K562 (cell line): ENCODE measurements at regions not wholly inside any gene's neighbourhood (a gene's known extent, or its start where the extent isn't known, plus 50 kb on each side); places are given as distances from the start of the nearest gene placed in this dataset.

ENCODE experiments used
- ATAC-seq: fragments of 200-7000 bp; cut with Tn5 transposase; 3 replicates; pipeline ENCODE4 v1.9.1; 2020; ENCODE audit warnings: moderate library complexity
- BruUV-seq: library from RNA; stranded (reverse); fragments of 400-500 nt; replicated peaks from 2 replicates; lab custom pipeline; 2021; lab: Mats Ljungman, UMichigan
- CTCF ChIA-PET: fragments of 300-600 bp; formaldehyde crosslinking; extraction: SDS; loops from one replicate; lab custom pipeline; 2021; ENCODE audit warnings: low intra/inter-chr PET ratio; lab: Yijun Ruan, JAX
- POLR2A ChIA-PET: fragments of 300-600, 350-650 bp; sonication (Branson Sonifier 250); formaldehyde crosslinking; extraction: SDS; loops from one replicate; lab custom pipeline; 2021; ENCODE audit warnings: antibody characterized with exemption, inconsistent platforms; lab: Yijun Ruan, JAX
- DNase-seq, 4 experiments: peaks; one replicate each; pipeline versions ENCODE4 v3.0.0 to v3.0.0-alpha.2; 2011 to 2018; ENCODE audit warnings: low spot score in 3 of 4, mixed read lengths in 3 of 4; ENCODE audit errors: extremely low read depth in 1 of 4
- FAIRE-seq: peaks from 2 replicates; lab custom pipeline; 2011; peaks lifted over from hg19 to GRCh38; lab: Jason Lieb, UNC
- H2AFZ ChIP-seq: 2 replicates; pipeline ENCODE4 v1.6.0; 2011; ENCODE audit warnings: low read depth, low read length, control low read depth, inconsistent platforms
- H3K27ac ChIP-seq: fragments of 200-600 bp; 3 replicates; pipeline ENCODE4 v1.8.0; 2011; ENCODE audit warnings: low read depth, mild to moderate bottlenecking, control low read depth, inconsistent platforms, low read length, moderate library complexity, mixed read lengths; ENCODE audit errors: extremely low read depth
- H3K27me3 ChIP-seq, 2 experiments: fragments of 300-600 bp in 1 of 2; 2 replicates in 1 of 2; 3 replicates in 1 of 2; pipeline versions ENCODE4 v1.6.0 to v1.8.0; 2011; ENCODE audit warnings: inconsistent platforms in 2 of 2, low read length in 2 of 2, mild to moderate bottlenecking in 1 of 2, mixed read lengths in 1 of 2, moderate library complexity in 1 of 2; ENCODE audit not compliant: control insufficient read depth in 2 of 2, insufficient read depth in 2 of 2
- H3K36me3 ChIP-seq: fragments of 300-600 bp; 3 replicates; pipeline ENCODE4 v1.8.0; 2011; ENCODE audit warnings: mild to moderate bottlenecking, low read length, inconsistent platforms; ENCODE audit not compliant: control insufficient read depth, insufficient read depth
- H3K4me1 ChIP-seq, 2 experiments: fragments of 200-600 bp in 1 of 2; replicated peaks in 1 of 2; 2 replicates in 1 of 2; 3 replicates in 1 of 2; pipeline versions ENCODE4 v1.5.1 to v1.8.0; 2011; ENCODE audit warnings: inconsistent platforms in 2 of 2, low read length in 2 of 2, mild to moderate bottlenecking in 1 of 2, mixed read lengths in 1 of 2, moderate library complexity in 1 of 2; ENCODE audit not compliant: control insufficient read depth in 2 of 2, insufficient read depth in 2 of 2
- H3K4me2 ChIP-seq: 2 replicates; pipeline ENCODE4 v1.6.1; 2011; ENCODE audit warnings: low read length, control low read depth, inconsistent platforms, mixed read lengths; ENCODE audit not compliant: insufficient read depth
- H3K4me3 ChIP-seq: fragments of 200-600 bp; sonication (generic), shearing (Covaris generic); 2 replicates; pipeline ENCODE4 v1.5.1; 2016; ENCODE audit warnings: control low read depth, inconsistent platforms
- H3K79me2 ChIP-seq: fragments of 200-600 bp; 3 replicates; pipeline ENCODE4 v1.8.0; 2011; ENCODE audit warnings: low read length, inconsistent platforms; ENCODE audit not compliant: control insufficient read depth, insufficient read depth
- H3K9ac ChIP-seq, 2 experiments: 2 replicates each; pipeline versions ENCODE4 v1.6.0 to v1.6.1; 2011; ENCODE audit warnings: low read depth in 2 of 2, low read length in 2 of 2, control low read depth in 1 of 2, inconsistent platforms in 1 of 2, mild to moderate bottlenecking in 1 of 2, mixed read lengths in 1 of 2; ENCODE audit not compliant: insufficient read depth in 1 of 2
- H3K9me1 ChIP-seq: one replicate; pipeline ENCODE4 v1.6.0; 2011; ENCODE audit warnings: inconsistent platforms, mild to moderate bottlenecking, low read length, moderate library complexity; ENCODE audit not compliant: control insufficient read depth, insufficient read depth
- H3K9me3 ChIP-seq: replicated peaks from 2 replicates; pipeline ENCODE4 v1.5.1; 2011; ENCODE audit warnings: low read depth, low read length, inconsistent platforms; ENCODE audit not compliant: control insufficient read depth, insufficient read depth
- H4K20me1 ChIP-seq: replicated peaks from 2 replicates; pipeline ENCODE4 v1.6.1; 2011; ENCODE audit warnings: low read length, inconsistent platforms, mixed read lengths; ENCODE audit not compliant: control insufficient read depth, insufficient read depth
- CBFB ChIP-seq: sonication (generic); formaldehyde crosslinking; IDR thresholded peaks from 2 replicates; pipeline ENCODE4 v1.4.0; 2020; ENCODE audit warnings: mild to moderate bottlenecking, missing genetic modification reagents
- CREB1 ChIP-seq, 2 experiments: sonication (generic) in 1 of 2; formaldehyde crosslinking in 1 of 2; IDR thresholded peaks; 2 replicates each; pipeline versions ENCODE4 v1.6.1 to v1.8.0; 2012 to 2022; ENCODE audit warnings: inconsistent platforms in 1 of 2, mild to moderate bottlenecking in 1 of 2, missing genetic modification reagents in 1 of 2, moderate library complexity in 1 of 2
- LARP7 ChIP-seq: fragments of 450-650 bp; IDR thresholded peaks from 2 replicates; pipeline ENCODE4 v1.6.1; 2016
- U2AF1 ChIP-seq: fragments of 200-400 bp; formaldehyde crosslinking; optimal IDR thresholded peaks from 2 replicates; pipeline ENCODE3; 2017; ENCODE audit warnings: mild to moderate bottlenecking, low read depth, low read length, moderate library complexity
- ZBTB17 ChIP-seq: fragments of 450-650 bp; formaldehyde crosslinking; IDR thresholded peaks from 2 replicates; pipeline ENCODE4 v1.4.0; 2020; ENCODE audit warnings: mild to moderate bottlenecking
- ZNF224 ChIP-seq: sonication (generic); formaldehyde crosslinking; IDR thresholded peaks from 2 replicates; pipeline ENCODE4 v1.8.0; 2022; ENCODE audit warnings: mild to moderate bottlenecking, missing genetic modification reagents
- in situ Hi-C: fragments of 300-500 bp; cut with MboI; formaldehyde crosslinking; loops from 4 replicates; pipeline ENCODE4 v1.15.0; 2018; ENCODE audit warnings: inconsistent platforms, mixed read lengths
- intact Hi-C: fragments of 100-400 bp; cut with micrococcal nuclease; formaldehyde crosslinking; loops from 2 replicates; pipeline ENCODE4 v1.14.2; 2022
- TF ChIP-seq, protein P1 (sequence below): fragments of 450-650 bp; formaldehyde crosslinking; IDR thresholded peaks from 2 replicates; pipeline ENCODE4 v1.4.0; 2020; ENCODE audit warnings: mild to moderate bottlenecking
- TF ChIP-seq, protein P2 (sequence below): fragments of 250-450 bp; sonication (Bioruptor Pico); IDR thresholded peaks from 2 replicates; pipeline ENCODE4 v1.8.0; 2022; ENCODE audit warnings: inconsistent platforms
- TF ChIP-seq, protein P3 (sequence below): IDR thresholded peaks from 2 replicates; pipeline ENCODE4 v1.6.1; 2011; ENCODE audit warnings: borderline replicate concordance, low read depth, mild to moderate bottlenecking, moderate library complexity, low read length; ENCODE audit not compliant: insufficient read depth, poor library complexity, severe bottlenecking
- TF ChIP-seq, protein P4 (sequence below), 2 experiments: fragments of 450-650 bp; conservative IDR thresholded peaks; 2 replicates each; pipeline ENCODE4 v1.6.1; 2017; ENCODE audit warnings: mild to moderate bottlenecking in 2 of 2, moderate library complexity in 2 of 2
- TF ChIP-seq, protein P5 (sequence below), 2 experiments: fragments of 250-450 bp in 1 of 2; fragments of 450-650 bp in 1 of 2; sonication (Bioruptor Pico) in 1 of 2; IDR thresholded peaks; 2 replicates each; pipeline versions ENCODE4 v1.6.1 to v1.8.0; 2016 to 2021; ENCODE audit warnings: mild to moderate bottlenecking in 2 of 2, moderate library complexity in 2 of 2, missing compliant biosample characterization in 1 of 2, missing genetic modification characterization in 1 of 2
- TF ChIP-seq, protein P6 (sequence below): sonication (generic); formaldehyde crosslinking; IDR thresholded peaks from 2 replicates; pipeline ENCODE4 v1.8.0; 2022; ENCODE audit warnings: missing genetic modification reagents, mild to moderate bottlenecking, borderline replicate concordance

DNA sequence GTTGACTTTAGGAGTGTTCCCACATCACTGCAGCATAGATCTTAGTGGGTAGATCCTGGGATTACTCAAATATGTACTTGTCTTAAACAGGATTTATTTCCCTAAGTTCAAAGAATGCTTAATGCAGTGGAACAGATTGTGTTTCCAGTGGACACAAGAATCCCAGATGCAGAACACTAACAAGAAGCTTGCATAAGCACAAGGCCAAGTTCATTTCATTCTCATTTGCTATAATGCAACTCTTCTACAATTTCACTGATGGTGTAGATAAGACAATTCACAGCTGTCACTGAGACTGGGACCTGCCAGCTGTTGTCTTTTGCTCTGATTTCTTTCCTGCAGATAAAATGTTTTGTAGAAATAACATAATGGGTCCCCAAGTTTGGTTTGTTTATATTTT lies 225.6 kb downstream of the NFKBIZ start:
- BruUV-seq: no TSS peak
- Histone ChIP-seq H3K36me3 (no peaks in the 10 kb centered on the region), H2AFZ (no peak overlapping the region), H3K9me3 (no peaks in the 10 kb centered on the region), H3K27me3 (no peaks in the 10 kb centered on the region), H3K4me3 (no peak overlapping the region), H4K20me1 (no peaks in the 10 kb centered on the region), H3K4me2 (no peak overlapping the region), H3K9ac (no peak overlapping the region), H3K9me1 (no peaks in the 10 kb centered on the region), H3K79me2 (no peaks in the 10 kb centered on the region), H3K4me1 (no peaks in the 10 kb centered on the region), H3K27ac (no peak overlapping the region)
- intact Hi-C loops: no loop called here
- in situ Hi-C loops: no loop called here
- ChIA-PET POLR2A (no interaction called here), CTCF (no interaction called here)
- DNase-seq (no peak), ATAC-seq (no peak), FAIRE-seq (no peak)
- TF ChIP-seq, protein P1, sequence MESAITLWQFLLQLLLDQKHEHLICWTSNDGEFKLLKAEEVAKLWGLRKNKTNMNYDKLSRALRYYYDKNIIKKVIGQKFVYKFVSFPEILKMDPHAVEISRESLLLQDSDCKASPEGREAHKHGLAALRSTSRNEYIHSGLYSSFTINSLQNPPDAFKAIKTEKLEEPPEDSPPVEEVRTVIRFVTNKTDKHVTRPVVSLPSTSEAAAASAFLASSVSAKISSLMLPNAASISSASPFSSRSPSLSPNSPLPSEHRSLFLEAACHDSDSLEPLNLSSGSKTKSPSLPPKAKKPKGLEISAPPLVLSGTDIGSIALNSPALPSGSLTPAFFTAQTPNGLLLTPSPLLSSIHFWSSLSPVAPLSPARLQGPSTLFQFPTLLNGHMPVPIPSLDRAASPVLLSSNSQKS: no peak
- TF ChIP-seq, protein P2, sequence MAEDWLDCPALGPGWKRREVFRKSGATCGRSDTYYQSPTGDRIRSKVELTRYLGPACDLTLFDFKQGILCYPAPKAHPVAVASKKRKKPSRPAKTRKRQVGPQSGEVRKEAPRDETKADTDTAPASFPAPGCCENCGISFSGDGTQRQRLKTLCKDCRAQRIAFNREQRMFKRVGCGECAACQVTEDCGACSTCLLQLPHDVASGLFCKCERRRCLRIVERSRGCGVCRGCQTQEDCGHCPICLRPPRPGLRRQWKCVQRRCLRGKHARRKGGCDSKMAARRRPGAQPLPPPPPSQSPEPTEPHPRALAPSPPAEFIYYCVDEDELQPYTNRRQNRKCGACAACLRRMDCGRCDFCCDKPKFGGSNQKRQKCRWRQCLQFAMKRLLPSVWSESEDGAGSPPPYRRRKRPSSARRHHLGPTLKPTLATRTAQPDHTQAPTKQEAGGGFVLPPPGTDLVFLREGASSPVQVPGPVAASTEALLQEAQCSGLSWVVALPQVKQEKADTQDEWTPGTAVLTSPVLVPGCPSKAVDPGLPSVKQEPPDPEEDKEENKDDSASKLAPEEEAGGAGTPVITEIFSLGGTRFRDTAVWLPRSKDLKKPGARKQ: no peak
- TF ChIP-seq, protein P3, sequence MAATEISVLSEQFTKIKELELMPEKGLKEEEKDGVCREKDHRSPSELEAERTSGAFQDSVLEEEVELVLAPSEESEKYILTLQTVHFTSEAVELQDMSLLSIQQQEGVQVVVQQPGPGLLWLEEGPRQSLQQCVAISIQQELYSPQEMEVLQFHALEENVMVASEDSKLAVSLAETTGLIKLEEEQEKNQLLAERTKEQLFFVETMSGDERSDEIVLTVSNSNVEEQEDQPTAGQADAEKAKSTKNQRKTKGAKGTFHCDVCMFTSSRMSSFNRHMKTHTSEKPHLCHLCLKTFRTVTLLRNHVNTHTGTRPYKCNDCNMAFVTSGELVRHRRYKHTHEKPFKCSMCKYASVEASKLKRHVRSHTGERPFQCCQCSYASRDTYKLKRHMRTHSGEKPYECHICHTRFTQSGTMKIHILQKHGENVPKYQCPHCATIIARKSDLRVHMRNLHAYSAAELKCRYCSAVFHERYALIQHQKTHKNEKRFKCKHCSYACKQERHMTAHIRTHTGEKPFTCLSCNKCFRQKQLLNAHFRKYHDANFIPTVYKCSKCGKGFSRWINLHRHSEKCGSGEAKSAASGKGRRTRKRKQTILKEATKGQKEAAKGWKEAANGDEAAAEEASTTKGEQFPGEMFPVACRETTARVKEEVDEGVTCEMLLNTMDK: no peak
- TF ChIP-seq, protein P4, sequence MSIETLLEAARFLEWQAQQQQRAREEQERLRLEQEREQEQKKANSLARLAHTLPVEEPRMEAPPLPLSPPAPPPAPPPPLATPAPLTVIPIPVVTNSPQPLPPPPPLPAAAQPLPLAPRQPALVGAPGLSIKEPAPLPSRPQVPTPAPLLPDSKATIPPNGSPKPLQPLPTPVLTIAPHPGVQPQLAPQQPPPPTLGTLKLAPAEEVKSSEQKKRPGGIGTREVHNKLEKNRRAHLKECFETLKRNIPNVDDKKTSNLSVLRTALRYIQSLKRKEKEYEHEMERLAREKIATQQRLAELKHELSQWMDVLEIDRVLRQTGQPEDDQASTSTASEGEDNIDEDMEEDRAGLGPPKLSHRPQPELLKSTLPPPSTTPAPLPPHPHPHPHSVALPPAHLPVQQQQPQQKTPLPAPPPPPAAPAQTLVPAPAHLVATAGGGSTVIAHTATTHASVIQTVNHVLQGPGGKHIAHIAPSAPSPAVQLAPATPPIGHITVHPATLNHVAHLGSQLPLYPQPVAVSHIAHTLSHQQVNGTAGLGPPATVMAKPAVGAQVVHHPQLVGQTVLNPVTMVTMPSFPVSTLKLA (conservative IDR thresholded peaks at IDR 0.05): no peak
- TF ChIP-seq U2AF1 (no peak), ZBTB17 (CRISPR knock-in tag) (no peak), ZNF224 (no peak), LARP7 (no peak), CREB1 (IDR thresholded peaks at IDR 0.05) (no peak), CREB1 (CRISPR knock-in tag; IDR thresholded peaks at IDR 0.05) (no peak), CBFB (no peak)
- TF ChIP-seq, protein P5, sequence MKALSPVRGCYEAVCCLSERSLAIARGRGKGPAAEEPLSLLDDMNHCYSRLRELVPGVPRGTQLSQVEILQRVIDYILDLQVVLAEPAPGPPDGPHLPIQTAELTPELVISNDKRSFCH (CRISPR knock-in tag; IDR thresholded peaks at IDR 0.05): no peak
- TF ChIP-seq, protein P5 (tag; IDR thresholded peaks at IDR 0.05): no peak
- TF ChIP-seq, protein P6, sequence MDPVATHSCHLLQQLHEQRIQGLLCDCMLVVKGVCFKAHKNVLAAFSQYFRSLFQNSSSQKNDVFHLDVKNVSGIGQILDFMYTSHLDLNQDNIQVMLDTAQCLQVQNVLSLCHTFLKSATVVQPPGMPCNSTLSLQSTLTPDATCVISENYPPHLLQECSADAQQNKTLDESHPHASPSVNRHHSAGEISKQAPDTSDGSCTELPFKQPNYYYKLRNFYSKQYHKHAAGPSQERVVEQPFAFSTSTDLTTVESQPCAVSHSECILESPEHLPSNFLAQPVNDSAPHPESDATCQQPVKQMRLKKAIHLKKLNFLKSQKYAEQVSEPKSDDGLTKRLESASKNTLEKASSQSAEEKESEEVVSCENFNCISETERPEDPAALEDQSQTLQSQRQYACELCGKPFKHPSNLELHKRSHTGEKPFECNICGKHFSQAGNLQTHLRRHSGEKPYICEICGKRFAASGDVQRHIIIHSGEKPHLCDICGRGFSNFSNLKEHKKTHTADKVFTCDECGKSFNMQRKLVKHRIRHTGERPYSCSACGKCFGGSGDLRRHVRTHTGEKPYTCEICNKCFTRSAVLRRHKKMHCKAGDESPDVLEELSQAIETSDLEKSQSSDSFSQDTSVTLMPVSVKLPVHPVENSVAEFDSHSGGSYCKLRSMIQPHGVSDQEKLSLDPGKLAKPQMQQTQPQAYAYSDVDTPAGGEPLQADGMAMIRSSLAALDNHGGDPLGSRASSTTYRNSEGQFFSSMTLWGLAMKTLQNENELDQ (CRISPR knock-in tag): no peak
